Panc1 (cell line): ENCODE measurements at regions not wholly inside any gene's neighbourhood (a gene's known extent, or its start where the extent isn't known, plus 50 kb on each side); places are given as distances from the start of the nearest gene placed in this dataset.

ENCODE experiments used
- ATAC-seq: fragments of 200-7000 bp; cut with Tn5 transposase; 2 replicates; pipeline ENCODE4 v1.9.1; 2020; ENCODE audit warnings: mild to moderate bottlenecking, moderate library complexity
- BruUV-seq: library from RNA; stranded (reverse); fragments of 400-500 nt; replicated peaks from 2 replicates; lab custom pipeline; 2021; lab: Mats Ljungman, UMichigan
- CTCF ChIA-PET: fragments of 300-600 bp; sonication (Branson Sonifier 250); formaldehyde crosslinking; loops from one replicate; lab custom pipeline; 2022; ENCODE audit warnings: antibody characterized with exemption; lab: Charles Lee
- POLR2A ChIA-PET: fragments of 300-600 bp; sonication (Branson Sonifier 250); formaldehyde crosslinking; loops from one replicate; lab custom pipeline; 2022; ENCODE audit warnings: antibody characterized with exemption; lab: Charles Lee
- DNase-seq: peaks from one replicate; pipeline ENCODE4 v3.0.0-alpha.2; 2010; ENCODE audit warnings: low read depth, low spot score
- H3K27ac ChIP-seq: 2 replicates; pipeline ENCODE4 v1.5.1; 2011; ENCODE audit warnings: mild to moderate bottlenecking, low read length, inconsistent platforms
- H3K27me3 ChIP-seq: fragments of 200-500 bp; sonication (Bioruptor generic); 2 replicates; pipeline ENCODE4 v1.6.0; 2014; ENCODE audit warnings: low read length, inconsistent platforms; ENCODE audit not compliant: control insufficient read depth, insufficient read depth
- H3K36me3 ChIP-seq: fragments of 200-500 bp; sonication (Bioruptor generic); 2 replicates; pipeline ENCODE4 v1.5.1; 2014; ENCODE audit warnings: inconsistent platforms, mild to moderate bottlenecking, low read length, moderate library complexity; ENCODE audit not compliant: control insufficient read depth, insufficient read depth
- H3K4me1 ChIP-seq: 2 replicates; pipeline ENCODE4 v1.5.1; 2011; ENCODE audit warnings: inconsistent platforms, mild to moderate bottlenecking, low read length, moderate library complexity; ENCODE audit not compliant: control insufficient read depth, insufficient read depth
- H3K4me3 ChIP-seq, 2 experiments: 2 replicates each; pipeline ENCODE4 v1.5.1; 2011 to 2012; ENCODE audit warnings: low read depth in 2 of 2, low read length in 2 of 2, mild to moderate bottlenecking in 2 of 2, inconsistent platforms in 1 of 2, moderate library complexity in 1 of 2
- H3K9me3 ChIP-seq: fragments of 200-500 bp; sonication (Bioruptor generic); 2 replicates; pipeline ENCODE4 v1.5.1; 2014; ENCODE audit warnings: low read depth, mild to moderate bottlenecking, inconsistent platforms, low read length, moderate library complexity; ENCODE audit not compliant: control insufficient read depth, insufficient read depth
- POLR2AphosphoS5 ChIP-seq: IDR thresholded peaks from 2 replicates; pipeline ENCODE4 v1.6.1; 2012; ENCODE audit warnings: mild to moderate bottlenecking, low read depth, low read length, moderate library complexity
- SIN3A ChIP-seq: IDR thresholded peaks from 2 replicates; pipeline ENCODE4 v1.6.1; 2012; ENCODE audit warnings: low read depth, mild to moderate bottlenecking, low read length, moderate library complexity, borderline replicate concordance; ENCODE audit not compliant: insufficient read depth
- TCF7L2 ChIP-seq: IDR thresholded peaks from 2 replicates; pipeline ENCODE4 v1.6.1; 2011; ENCODE audit warnings: mild to moderate bottlenecking, low read depth, low read length, inconsistent platforms
- in situ Hi-C: cut with HindIII; loops from 2 replicates; pipeline ENCODE4 v1.10.0; 2016; ENCODE audit warnings: low sequenced_read_pairs, low pct_unique_long_range_greater_than_20kb
- intact Hi-C: fragments of 100-400 bp; cut with micrococcal nuclease; formaldehyde crosslinking; loops from one replicate; pipeline ENCODE4 v1.10.0; 2022; ENCODE audit not compliant: unreplicated experiment
- TF ChIP-seq, protein P1 (sequence below), 2 experiments: IDR thresholded peaks; 2 replicates each; pipeline ENCODE4 v1.6.1; 2011 to 2012; ENCODE audit warnings: low read depth in 2 of 2, control low read depth in 1 of 2, low read length in 1 of 2, mild to moderate bottlenecking in 1 of 2, moderate library complexity in 1 of 2; ENCODE audit not compliant: insufficient read depth in 1 of 2
- TF ChIP-seq, protein P2 (sequence below): fragments of 450-650 bp; IDR thresholded peaks from 2 replicates; pipeline ENCODE4 v1.5.1; 2017; ENCODE audit warnings: mild to moderate bottlenecking

DNA sequence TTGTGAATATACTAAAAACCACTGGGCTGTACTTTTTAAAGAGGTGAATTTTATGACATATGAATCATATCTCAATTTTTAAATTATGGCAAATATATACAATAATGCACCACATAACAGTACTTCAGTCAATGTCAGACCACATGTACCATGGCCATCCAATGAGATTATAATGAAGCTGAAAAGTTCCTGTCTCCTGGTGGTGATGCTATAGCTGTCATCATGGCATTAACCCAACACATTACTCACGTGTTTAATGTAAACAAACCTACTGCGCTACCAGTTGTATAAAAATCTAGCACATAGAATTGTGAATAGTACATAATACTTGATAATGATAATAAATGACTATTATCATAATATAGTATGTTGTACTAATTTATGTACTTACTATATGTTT, 77.6 kb upstream of the ID2 start:
- DNase-seq (no peak), ATAC-seq (no peak)
- no peaks in the 10 kb centered on the region for H3K9me3 ChIP-seq
- ChIA-PET POLR2A (no interaction called here), CTCF (no interaction called here)
- no peaks in the 10 kb centered on the region for H3K36me3 ChIP-seq
- no peaks in the 10 kb centered on the region for H3K4me1 ChIP-seq
- in situ Hi-C loops = no loop called here
- BruUV-seq = no TSS peak
- H3K27me3 ChIP-seq = no peaks in the 10 kb centered on the region
- intact Hi-C loops = no loop called here
- H3K4me3 ChIP-seq = no peak overlapping the region
- no peak overlapping the region for H3K27ac ChIP-seq
- TF ChIP-seq, protein P1, sequence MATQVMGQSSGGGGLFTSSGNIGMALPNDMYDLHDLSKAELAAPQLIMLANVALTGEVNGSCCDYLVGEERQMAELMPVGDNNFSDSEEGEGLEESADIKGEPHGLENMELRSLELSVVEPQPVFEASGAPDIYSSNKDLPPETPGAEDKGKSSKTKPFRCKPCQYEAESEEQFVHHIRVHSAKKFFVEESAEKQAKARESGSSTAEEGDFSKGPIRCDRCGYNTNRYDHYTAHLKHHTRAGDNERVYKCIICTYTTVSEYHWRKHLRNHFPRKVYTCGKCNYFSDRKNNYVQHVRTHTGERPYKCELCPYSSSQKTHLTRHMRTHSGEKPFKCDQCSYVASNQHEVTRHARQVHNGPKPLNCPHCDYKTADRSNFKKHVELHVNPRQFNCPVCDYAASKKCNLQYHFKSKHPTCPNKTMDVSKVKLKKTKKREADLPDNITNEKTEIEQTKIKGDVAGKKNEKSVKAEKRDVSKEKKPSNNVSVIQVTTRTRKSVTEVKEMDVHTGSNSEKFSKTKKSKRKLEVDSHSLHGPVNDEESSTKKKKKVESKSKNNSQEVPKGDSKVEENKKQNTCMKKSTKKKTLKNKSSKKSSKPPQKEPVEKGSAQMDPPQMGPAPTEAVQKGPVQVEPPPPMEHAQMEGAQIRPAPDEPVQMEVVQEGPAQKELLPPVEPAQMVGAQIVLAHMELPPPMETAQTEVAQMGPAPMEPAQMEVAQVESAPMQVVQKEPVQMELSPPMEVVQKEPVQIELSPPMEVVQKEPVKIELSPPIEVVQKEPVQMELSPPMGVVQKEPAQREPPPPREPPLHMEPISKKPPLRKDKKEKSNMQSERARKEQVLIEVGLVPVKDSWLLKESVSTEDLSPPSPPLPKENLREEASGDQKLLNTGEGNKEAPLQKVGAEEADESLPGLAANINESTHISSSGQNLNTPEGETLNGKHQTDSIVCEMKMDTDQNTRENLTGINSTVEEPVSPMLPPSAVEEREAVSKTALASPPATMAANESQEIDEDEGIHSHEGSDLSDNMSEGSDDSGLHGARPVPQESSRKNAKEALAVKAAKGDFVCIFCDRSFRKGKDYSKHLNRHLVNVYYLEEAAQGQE (IDR thresholded peaks at IDR 0.05; ENCODE audit: insufficient read depth in 1 of 2, low read depth in 2 of 2, low read length in 1 of 2) = no peak
- TF ChIP-seq POLR2AphosphoS5 = no peak
- TF ChIP-seq, protein P2, sequence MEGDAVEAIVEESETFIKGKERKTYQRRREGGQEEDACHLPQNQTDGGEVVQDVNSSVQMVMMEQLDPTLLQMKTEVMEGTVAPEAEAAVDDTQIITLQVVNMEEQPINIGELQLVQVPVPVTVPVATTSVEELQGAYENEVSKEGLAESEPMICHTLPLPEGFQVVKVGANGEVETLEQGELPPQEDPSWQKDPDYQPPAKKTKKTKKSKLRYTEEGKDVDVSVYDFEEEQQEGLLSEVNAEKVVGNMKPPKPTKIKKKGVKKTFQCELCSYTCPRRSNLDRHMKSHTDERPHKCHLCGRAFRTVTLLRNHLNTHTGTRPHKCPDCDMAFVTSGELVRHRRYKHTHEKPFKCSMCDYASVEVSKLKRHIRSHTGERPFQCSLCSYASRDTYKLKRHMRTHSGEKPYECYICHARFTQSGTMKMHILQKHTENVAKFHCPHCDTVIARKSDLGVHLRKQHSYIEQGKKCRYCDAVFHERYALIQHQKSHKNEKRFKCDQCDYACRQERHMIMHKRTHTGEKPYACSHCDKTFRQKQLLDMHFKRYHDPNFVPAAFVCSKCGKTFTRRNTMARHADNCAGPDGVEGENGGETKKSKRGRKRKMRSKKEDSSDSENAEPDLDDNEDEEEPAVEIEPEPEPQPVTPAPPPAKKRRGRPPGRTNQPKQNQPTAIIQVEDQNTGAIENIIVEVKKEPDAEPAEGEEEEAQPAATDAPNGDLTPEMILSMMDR = no peak
- TF ChIP-seq SIN3A = no peak
- TF ChIP-seq TCF7L2 = no peak

DNA sequence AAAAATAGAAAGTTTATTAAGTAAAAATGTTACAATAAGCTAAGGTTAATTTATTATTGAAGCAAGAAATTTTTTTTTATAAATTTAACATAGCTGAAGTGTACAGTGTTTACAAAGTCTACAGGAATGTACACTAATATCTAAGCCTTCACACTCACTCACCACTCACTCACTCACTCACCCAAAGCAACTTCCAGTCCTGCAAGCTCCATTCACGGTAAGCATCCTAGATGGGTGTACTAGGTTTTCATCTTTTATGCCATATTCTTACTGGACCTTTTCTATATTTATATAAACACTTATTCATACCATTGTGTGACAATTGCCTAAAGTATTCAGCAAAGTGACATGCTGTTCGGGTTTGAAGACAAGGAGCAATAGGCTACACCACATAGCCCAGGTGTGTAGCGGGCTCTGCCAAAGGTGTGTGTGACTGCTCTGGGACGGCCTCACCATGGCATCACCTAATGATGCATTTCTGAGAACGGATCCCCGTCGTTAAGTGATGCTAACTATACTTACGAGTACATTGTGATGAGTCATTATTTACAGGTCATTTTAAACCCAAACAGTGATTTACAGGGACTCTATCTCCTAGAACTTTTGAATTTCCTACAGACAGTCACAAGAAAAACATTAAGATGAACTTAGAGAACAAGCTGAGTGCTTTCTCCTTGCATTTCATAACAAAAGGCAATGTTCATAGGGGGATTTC, 76.3 kb upstream of the ID2 start:
- in situ Hi-C loops = no loop called here

More for the DNA sequence above, 76.3 kb upstream of the ID2 start:
- no peak overlapping the region for H3K27ac ChIP-seq
- ChIA-PET POLR2A (interaction anchor here (0.7 kb wide), 1 partner anchor 47 kb away, joined by 3 read pairs; no protein-coding TSS in a partner anchor), CTCF (no interaction called here)
- TF ChIP-seq, protein P1 (IDR thresholded peaks at IDR 0.05; ENCODE audit: insufficient read depth in 1 of 2, low read depth in 2 of 2, low read length in 1 of 2) = no peak
- TF ChIP-seq SIN3A (no peak), TCF7L2 (no peak), POLR2AphosphoS5 (no peak)
- TF ChIP-seq, protein P2 = no peak
- H3K4me3 ChIP-seq = no peak overlapping the region
- no peaks in the 10 kb centered on the region for H3K36me3 ChIP-seq
- no peaks in the 10 kb centered on the region for H3K4me1 ChIP-seq
- ATAC-seq = peak; percentile 60; the same call in 1 of the 2 replicates
- BruUV-seq = no TSS peak
- H3K27me3 ChIP-seq = no peaks in the 10 kb centered on the region
- DNase-seq = peak; percentile 18
- no peaks in the 10 kb centered on the region for H3K9me3 ChIP-seq
- intact Hi-C loops = no loop called here
